ENCODE measurements at regions not wholly inside any gene's neighbourhood (a gene's known extent, or its start where the extent isn't known, plus 50 kb on each side); places are given as distances from the start of the nearest gene placed in this dataset.

GRCh38 chr20:52470561-52470960 lies 279.0 kb upstream of the ZFP64 start:
- Histone ChIP-seq H3K27me3 (ENCODE audit: control insufficient read depth, insufficient read depth, low read length) (peaks cover 5% of the 10 kb centered on the region; the same call in 1 of the 2 replicates), H3K27ac (ENCODE audit: low read length) (no peak overlapping the region), H3K4me1 (ENCODE audit: control insufficient read depth, insufficient read depth, low read length) (no peaks in the 10 kb centered on the region), H3K4me3 (ENCODE audit: low read depth in 2 of 2, low read length in 2 of 2) (no peak overlapping the region), H3K9me3 (ENCODE audit: control insufficient read depth, insufficient read depth, low read depth, low read length) (no peaks in the 10 kb centered on the region), H3K36me3 (ENCODE audit: control insufficient read depth, insufficient read depth, low read length) (no peaks in the 10 kb centered on the region)
- ChIA-PET POLR2A (no interaction called here), CTCF (no interaction called here)
- intact Hi-C loops (cut with micrococcal nuclease; ENCODE audit: unreplicated experiment) = no loop called here
- ATAC-seq = no peak
- no peak for TF ChIP-seq CTCF (IDR thresholded peaks at IDR 0.05)
- no peak for TF ChIP-seq SIN3A (IDR thresholded peaks at IDR 0.05; ENCODE audit: borderline replicate concordance, insufficient read depth, low read depth, low read length)
- no peak for TF ChIP-seq REST (IDR thresholded peaks at IDR 0.05; ENCODE audit: insufficient read depth in 1 of 2, low read depth in 2 of 2, low read length in 1 of 2)
- no peak for TF ChIP-seq POLR2AphosphoS5 (IDR thresholded peaks at IDR 0.05; ENCODE audit: low read depth, low read length)
- no peak for TF ChIP-seq TCF7L2 (IDR thresholded peaks at IDR 0.05; ENCODE audit: low read depth, low read length)
- in situ Hi-C loops (cut with HindIII; ENCODE audit: low pct_unique_long_range_greater_than_20kb, low sequenced_read_pairs) = no loop called here
- BruUV-seq (replicated peaks) = no TSS peak
- DNase-seq (ENCODE audit: low read depth, low spot score) = no peak

DNA sequence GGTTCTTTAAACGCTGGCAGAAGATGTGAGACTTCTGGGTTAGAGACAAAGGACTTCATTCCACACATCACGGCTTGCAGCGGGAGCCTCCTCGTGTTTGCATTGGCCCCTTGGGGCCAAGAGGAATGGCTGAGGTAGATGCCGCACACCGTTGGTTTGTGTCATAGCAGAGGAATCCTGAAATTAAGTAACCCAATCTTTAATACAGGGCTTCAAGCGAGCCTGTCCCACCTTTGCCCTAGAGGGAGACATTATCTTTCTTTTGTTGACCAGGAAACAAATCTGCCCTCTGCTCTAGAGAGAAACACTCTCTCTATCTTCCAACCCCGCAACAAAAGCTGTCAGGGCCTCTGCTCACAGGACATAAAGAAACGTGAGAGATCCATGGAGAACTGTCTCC lies 277.5 kb upstream of the ZFP64 start:
- ATAC-seq = no peak

More for the DNA sequence above, 277.5 kb upstream of the ZFP64 start:
- Histone ChIP-seq H3K36me3 (ENCODE audit: control insufficient read depth, insufficient read depth, low read length) (no peaks in the 10 kb centered on the region), H3K27ac (ENCODE audit: low read length) (no peak overlapping the region), H3K4me3 (ENCODE audit: low read depth in 2 of 2, low read length in 2 of 2) (no peak overlapping the region), H3K9me3 (ENCODE audit: control insufficient read depth, insufficient read depth, low read depth, low read length) (no peaks in the 10 kb centered on the region), H3K27me3 (ENCODE audit: control insufficient read depth, insufficient read depth, low read length) (peaks cover 2% of the 10 kb centered on the region; the same call in 1 of the 2 replicates), H3K4me1 (ENCODE audit: control insufficient read depth, insufficient read depth, low read length) (no peaks in the 10 kb centered on the region)
- intact Hi-C loops (cut with micrococcal nuclease; ENCODE audit: unreplicated experiment) (no loop called here), in situ Hi-C loops (cut with HindIII; ENCODE audit: low pct_unique_long_range_greater_than_20kb, low sequenced_read_pairs) (no loop called here)
- no peak for TF ChIP-seq REST (IDR thresholded peaks at IDR 0.05; ENCODE audit: insufficient read depth in 1 of 2, low read depth in 2 of 2, low read length in 1 of 2)
- TF ChIP-seq POLR2AphosphoS5 (IDR thresholded peaks at IDR 0.05; ENCODE audit: low read depth, low read length) = no peak
- no peak for TF ChIP-seq CTCF (IDR thresholded peaks at IDR 0.05)
- TF ChIP-seq TCF7L2 (IDR thresholded peaks at IDR 0.05; ENCODE audit: low read depth, low read length) = no peak
- no peak for TF ChIP-seq SIN3A (IDR thresholded peaks at IDR 0.05; ENCODE audit: borderline replicate concordance, insufficient read depth, low read depth, low read length)
- no peak for DNase-seq (ENCODE audit: low read depth, low spot score)
- ChIA-PET CTCF (no interaction called here), POLR2A (no interaction called here)
- BruUV-seq (replicated peaks) = no TSS peak
